Prostate gland (tissue), 2 donors: ENCODE measurements at regions not wholly inside any gene's neighbourhood (a gene's known extent, or its start where the extent isn't known, plus 50 kb on each side); places are given as distances from the start of the nearest gene placed in this dataset.

Source experiments
- DNase-seq: peaks from one replicate; pipeline ENCODE4 v3.0.0-alpha.2; 2019; ENCODE audit warnings: low spot score
- H3K27ac ChIP-seq, 2 donors: fragments of 200-600 bp; sonication (generic); 2 replicates each; pipeline ENCODE4 v1.5.1; 2017 to 2019
- H3K27me3 ChIP-seq: fragments of 200-600 bp; sonication (generic); replicated peaks from 2 replicates; pipeline ENCODE4 v1.5.1; 2019; ENCODE audit not compliant: insufficient read depth
- H3K36me3 ChIP-seq, 2 donors: fragments of 200-600 bp; sonication (generic); 1 replicate in 1 of 2; 2 replicates in 1 of 2; pipeline versions ENCODE4 v1.5.1 to v1.8.1; 2017 to 2019
- H3K4me1 ChIP-seq: fragments of 200-600 bp; sonication (generic); replicated peaks from 2 replicates; pipeline ENCODE4 v1.5.1; 2019
- H3K4me3 ChIP-seq, 2 donors: fragments of 200-600 bp; sonication (generic); 2 replicates each; pipeline ENCODE4 v1.5.1; 2017 to 2019
- H3K9me3 ChIP-seq: fragments of 200-600 bp; sonication (generic); 2 replicates; pipeline ENCODE4 v1.5.1; 2017
- POLR2A ChIP-seq: fragments of 450-650 bp; IDR thresholded peaks from one replicate; pipeline ENCODE4 v1.6.1; 2016; ENCODE audit warnings: antibody characterized with exemption, mild to moderate bottlenecking
- POLR2AphosphoS5 ChIP-seq: sonication (generic); formaldehyde crosslinking; IDR thresholded peaks from one replicate; pipeline ENCODE4 v1.6.1; 2017; ENCODE audit warnings: antibody characterized with exemption
- WGBS: methylation state at CpG from one replicate; pipeline ENCODE4 v1.1.5; 2018; 5-methylcytosine and 5-hydroxymethylcytosine counted together
- intact Hi-C: fragments of 100-400 bp; cut with DNase I; formaldehyde crosslinking; loops from one replicate; pipeline ENCODE4 v1.14.2; 2022
- TF ChIP-seq, protein P1 (sequence below), 4 experiments: fragments of 200-600 bp in 2 of 4; fragments of 450-650 bp in 2 of 4; sonication (generic) in 2 of 4; IDR thresholded peaks; 1 replicate in 3 of 4; 2 replicates in 1 of 4; pipeline ENCODE4 v1.5.1; 2016 to 2019; ENCODE audit warnings: antibody characterized with exemption in 4 of 4, mild to moderate bottlenecking in 2 of 4, moderate library complexity in 2 of 4

DNA sequence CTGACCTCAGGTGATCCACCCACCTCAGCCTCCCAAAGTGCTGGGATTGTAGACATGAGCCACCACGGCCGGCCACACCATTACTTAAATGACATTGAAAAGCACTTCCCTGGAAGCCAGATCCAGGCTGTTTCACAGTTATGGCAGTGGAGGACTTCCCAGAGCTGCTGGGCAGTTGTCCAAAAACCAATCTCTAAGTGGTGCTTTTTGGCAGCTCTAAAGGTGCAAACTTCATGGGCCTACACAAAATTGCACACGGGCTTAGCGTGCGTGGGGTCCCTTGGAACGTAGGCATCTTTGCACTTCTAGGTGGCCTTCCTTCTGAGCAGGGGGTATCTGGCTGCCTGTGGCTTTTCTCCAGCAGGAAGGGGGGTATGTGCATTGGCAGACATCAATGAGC lies 172.3 kb downstream of the SHOX start:
- DNase-seq = no peak
- no peaks in the 10 kb centered on the region for H3K9me3 ChIP-seq

DNA sequence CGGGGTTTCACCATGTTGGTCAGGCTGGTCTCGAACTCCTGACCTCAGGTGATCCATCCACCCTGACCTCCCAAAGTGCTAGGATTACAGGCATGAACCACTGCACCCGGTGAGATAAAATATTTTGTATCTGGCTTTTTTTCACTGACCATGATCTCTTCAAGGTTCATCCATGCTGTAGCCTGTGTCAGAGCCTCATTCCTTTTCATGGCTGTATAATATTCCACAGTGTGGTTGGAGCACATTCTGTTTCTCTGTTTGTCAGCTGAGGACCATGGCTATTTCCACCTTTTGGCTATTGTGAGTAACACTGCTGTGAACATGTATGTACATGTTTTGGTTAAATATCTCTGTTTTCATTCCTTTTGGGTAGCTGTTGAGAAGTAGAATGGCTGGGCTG lies 169.2 kb downstream of the SHOX start:
- H3K27ac ChIP-seq = no peak overlapping the region
- H3K36me3 ChIP-seq = no peaks in the 10 kb centered on the region
- no peaks in the 10 kb centered on the region for H3K4me1 ChIP-seq
- intact Hi-C loops = no loop called here
- no peak overlapping the region for H3K4me3 ChIP-seq
- 96% methylated on average over 3 of the region's 3 CpGs for WGBS
- no peaks in the 10 kb centered on the region for H3K27me3 ChIP-seq
- TF ChIP-seq, protein P1, sequence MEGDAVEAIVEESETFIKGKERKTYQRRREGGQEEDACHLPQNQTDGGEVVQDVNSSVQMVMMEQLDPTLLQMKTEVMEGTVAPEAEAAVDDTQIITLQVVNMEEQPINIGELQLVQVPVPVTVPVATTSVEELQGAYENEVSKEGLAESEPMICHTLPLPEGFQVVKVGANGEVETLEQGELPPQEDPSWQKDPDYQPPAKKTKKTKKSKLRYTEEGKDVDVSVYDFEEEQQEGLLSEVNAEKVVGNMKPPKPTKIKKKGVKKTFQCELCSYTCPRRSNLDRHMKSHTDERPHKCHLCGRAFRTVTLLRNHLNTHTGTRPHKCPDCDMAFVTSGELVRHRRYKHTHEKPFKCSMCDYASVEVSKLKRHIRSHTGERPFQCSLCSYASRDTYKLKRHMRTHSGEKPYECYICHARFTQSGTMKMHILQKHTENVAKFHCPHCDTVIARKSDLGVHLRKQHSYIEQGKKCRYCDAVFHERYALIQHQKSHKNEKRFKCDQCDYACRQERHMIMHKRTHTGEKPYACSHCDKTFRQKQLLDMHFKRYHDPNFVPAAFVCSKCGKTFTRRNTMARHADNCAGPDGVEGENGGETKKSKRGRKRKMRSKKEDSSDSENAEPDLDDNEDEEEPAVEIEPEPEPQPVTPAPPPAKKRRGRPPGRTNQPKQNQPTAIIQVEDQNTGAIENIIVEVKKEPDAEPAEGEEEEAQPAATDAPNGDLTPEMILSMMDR (IDR thresholded peaks at IDR 0.05) = no peak
- no peak for TF ChIP-seq POLR2AphosphoS5
- no peak for TF ChIP-seq POLR2A
- no peaks in the 10 kb centered on the region for H3K9me3 ChIP-seq
- no peak for DNase-seq

More for the DNA sequence above, 172.3 kb downstream of the SHOX start:
- no peaks in the 10 kb centered on the region for H3K4me1 ChIP-seq
- 72% methylated on average over 6 of the region's 6 CpGs for WGBS
- intact Hi-C loops = no loop called here
- TF ChIP-seq, protein P1 (IDR thresholded peaks at IDR 0.05) = no peak
- no peak for TF ChIP-seq POLR2A
- no peak for TF ChIP-seq POLR2AphosphoS5
- H3K27ac ChIP-seq = no peak overlapping the region
- no peaks in the 10 kb centered on the region for H3K36me3 ChIP-seq
- H3K4me3 ChIP-seq = no peak overlapping the region
- H3K27me3 ChIP-seq = no peaks in the 10 kb centered on the region

DNA sequence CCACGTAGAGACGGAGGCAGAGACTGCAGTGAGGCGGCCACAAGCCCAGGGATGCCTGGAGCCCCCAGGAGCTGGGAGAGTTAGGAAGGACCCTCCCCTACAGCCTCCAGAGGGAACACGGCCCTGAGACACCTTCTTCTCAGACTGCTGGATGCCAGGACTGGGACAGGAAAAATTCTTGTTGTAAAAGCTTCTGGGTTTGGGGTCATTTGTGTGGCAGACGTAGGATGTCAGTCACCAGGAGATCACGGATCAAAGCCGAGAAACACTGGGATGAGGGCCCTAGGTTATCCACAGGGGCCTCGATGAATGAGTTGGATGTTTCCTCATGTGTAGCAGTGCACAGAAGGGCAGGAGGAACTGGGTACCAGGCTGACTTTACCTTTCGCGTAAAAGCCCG lies 163.7 kb downstream of the SHOX start:
- WGBS = 77% methylated on average over 11 of the region's 11 CpGs
- H3K4me1 ChIP-seq = no peaks in the 10 kb centered on the region
- no peaks in the 10 kb centered on the region for H3K36me3 ChIP-seq
- no peaks in the 10 kb centered on the region for H3K9me3 ChIP-seq
- no peak overlapping the region for H3K4me3 ChIP-seq
- DNase-seq = no peak
- peaks cover 2% of the 10 kb centered on the region for H3K27me3 ChIP-seq
- no peak overlapping the region for H3K27ac ChIP-seq
- TF ChIP-seq, protein P1 (IDR thresholded peaks at IDR 0.05) = no peak
- no peak for TF ChIP-seq POLR2AphosphoS5
- no peak for TF ChIP-seq POLR2A
- intact Hi-C loops = no loop called here

DNA sequence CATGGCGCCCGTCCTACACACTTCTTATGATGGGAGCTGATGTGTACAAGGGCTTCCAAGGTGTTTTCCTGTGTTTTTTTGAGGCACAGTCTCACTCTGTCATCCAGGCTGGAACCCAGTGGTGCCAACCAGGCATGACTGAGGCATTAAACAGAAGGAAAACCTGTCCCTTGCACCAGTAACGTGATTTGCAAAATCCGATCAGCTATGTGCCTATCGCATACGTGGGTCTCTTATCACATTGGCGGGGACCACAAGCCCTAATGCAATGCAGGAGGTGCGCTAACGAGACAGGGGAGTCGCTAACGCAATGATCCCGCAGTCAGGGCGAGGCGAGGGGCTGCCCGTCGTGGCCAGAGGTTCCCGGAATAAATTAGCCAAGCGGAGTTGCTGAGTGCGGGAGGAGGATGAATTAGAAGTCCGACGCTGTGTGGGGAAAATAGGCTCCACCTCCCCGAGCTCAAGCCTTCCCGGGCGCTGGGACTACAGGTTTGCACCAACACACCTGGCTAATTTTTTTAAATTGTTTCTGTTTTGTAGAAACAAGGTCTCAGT lies 162.7 kb downstream of the SHOX start:
- intact Hi-C loops = no loop called here
- TF ChIP-seq, protein P1 (IDR thresholded peaks at IDR 0.05) = no peak
- TF ChIP-seq POLR2AphosphoS5 (no peak), POLR2A (no peak)
- Histone ChIP-seq H3K4me3 (no peak overlapping the region), H3K27ac (no peak overlapping the region), H3K9me3 (no peaks in the 10 kb centered on the region), H3K27me3 (peaks cover 2% of the 10 kb centered on the region), H3K36me3 (no peaks in the 10 kb centered on the region), H3K4me1 (no peaks in the 10 kb centered on the region)
- WGBS = 81% methylated on average over 24 of the region's 24 CpGs
- no peak for DNase-seq

DNA sequence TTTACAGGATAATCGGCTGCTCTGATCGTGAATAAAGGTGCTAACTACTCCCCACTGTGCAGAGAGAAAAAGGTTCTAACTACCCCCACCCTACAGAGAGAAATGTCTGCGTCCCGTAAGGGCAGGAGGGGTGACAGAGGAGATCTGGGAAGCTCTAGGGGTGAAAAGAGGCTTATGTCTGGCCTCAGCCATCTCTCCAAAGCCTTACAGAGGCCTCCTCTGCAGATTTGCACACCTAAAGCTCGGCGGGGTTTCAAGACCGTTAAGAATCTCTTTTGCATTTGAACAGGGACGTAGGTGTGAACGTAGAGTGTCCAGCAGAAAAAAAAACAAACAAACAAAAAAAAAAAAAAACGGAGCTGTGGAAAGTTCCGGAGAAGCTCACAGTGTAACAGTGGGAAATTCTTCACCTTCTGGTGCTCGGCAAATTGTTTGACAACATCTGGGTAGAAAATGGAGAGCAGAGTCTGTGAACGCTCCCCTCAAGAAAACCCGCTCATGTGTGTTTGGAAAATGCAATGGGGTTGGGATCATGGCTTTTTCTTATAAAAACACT lies 161.0 kb downstream of the SHOX start:
- Histone ChIP-seq H3K27ac (no peak overlapping the region), H3K9me3 (no peaks in the 10 kb centered on the region), H3K36me3 (no peaks in the 10 kb centered on the region), H3K4me1 (no peaks in the 10 kb centered on the region), H3K27me3 (peaks cover 2% of the 10 kb centered on the region), H3K4me3 (no peak overlapping the region)
- no peak for DNase-seq
- no peak for TF ChIP-seq POLR2A
- no peak for TF ChIP-seq POLR2AphosphoS5
- TF ChIP-seq, protein P1 (IDR thresholded peaks at IDR 0.05) = no peak
- WGBS = 22% methylated on average over 14 of the region's 14 CpGs
- intact Hi-C loops = no loop called here
